ENCODE measurements at regions not wholly inside any gene's neighbourhood (a gene's known extent, or its start where the extent isn't known, plus 50 kb on each side); places are given as distances from the start of the nearest gene placed in this dataset.

DNA sequence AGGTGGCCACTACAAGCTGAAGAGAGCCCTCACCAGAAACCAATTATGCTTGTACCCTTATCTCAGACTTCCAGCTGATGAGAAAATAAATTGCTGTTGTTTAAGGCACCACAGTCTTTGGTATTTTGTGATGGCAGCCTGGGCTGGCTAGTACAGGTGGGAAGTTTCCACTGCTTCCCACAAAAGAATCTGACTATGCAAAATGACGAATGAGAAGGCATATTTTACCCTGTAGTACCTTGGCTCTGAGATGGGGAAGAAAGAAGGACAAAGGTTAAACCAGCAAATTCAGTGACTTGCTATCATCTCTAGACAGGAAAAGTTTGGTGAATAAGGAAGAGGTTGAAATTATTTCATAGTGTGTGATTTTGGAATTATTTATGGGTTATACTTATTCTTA, 112.8 kb upstream of the ELL2 start:
- Histone ChIP-seq H3K9me3 (no peaks in the 10 kb centered on the region), H3K27ac (no peak overlapping the region), H3K36me3 (no peaks in the 10 kb centered on the region), H3K4me3 (no peak overlapping the region), H3K4me1 (no peaks in the 10 kb centered on the region), H3K27me3 (no peaks in the 10 kb centered on the region)
- TF ChIP-seq, protein P1, sequence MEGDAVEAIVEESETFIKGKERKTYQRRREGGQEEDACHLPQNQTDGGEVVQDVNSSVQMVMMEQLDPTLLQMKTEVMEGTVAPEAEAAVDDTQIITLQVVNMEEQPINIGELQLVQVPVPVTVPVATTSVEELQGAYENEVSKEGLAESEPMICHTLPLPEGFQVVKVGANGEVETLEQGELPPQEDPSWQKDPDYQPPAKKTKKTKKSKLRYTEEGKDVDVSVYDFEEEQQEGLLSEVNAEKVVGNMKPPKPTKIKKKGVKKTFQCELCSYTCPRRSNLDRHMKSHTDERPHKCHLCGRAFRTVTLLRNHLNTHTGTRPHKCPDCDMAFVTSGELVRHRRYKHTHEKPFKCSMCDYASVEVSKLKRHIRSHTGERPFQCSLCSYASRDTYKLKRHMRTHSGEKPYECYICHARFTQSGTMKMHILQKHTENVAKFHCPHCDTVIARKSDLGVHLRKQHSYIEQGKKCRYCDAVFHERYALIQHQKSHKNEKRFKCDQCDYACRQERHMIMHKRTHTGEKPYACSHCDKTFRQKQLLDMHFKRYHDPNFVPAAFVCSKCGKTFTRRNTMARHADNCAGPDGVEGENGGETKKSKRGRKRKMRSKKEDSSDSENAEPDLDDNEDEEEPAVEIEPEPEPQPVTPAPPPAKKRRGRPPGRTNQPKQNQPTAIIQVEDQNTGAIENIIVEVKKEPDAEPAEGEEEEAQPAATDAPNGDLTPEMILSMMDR (IDR thresholded peaks at IDR 0.05): no peak
- TF ChIP-seq EP300 (IDR thresholded peaks at IDR 0.05) (no peak), POLR2A (IDR thresholded peaks at IDR 0.05) (no peak)
- no peak for DNase-seq (ENCODE audit: low spot score in 2 of 2)
- WGBS, 2 donors: 85 to 95% methylated on average over 1 of the region's 1 CpG

GRCh38 chr5:96072791-96073165, 111.1 kb upstream of the ELL2 start:
- Histone ChIP-seq H3K9me3 (no peaks in the 10 kb centered on the region), H3K4me3 (no peak overlapping the region), H3K27ac (no peak overlapping the region), H3K27me3 (no peaks in the 10 kb centered on the region), H3K36me3 (no peaks in the 10 kb centered on the region), H3K4me1 (no peaks in the 10 kb centered on the region)
- TF ChIP-seq, protein P1 (IDR thresholded peaks at IDR 0.05): no peak
- TF ChIP-seq EP300 (IDR thresholded peaks at IDR 0.05): no peak
- no peak for TF ChIP-seq POLR2A (IDR thresholded peaks at IDR 0.05)
- 91 to 95% methylated on average over 3 of the region's 3 CpGs for WGBS, 2 donors
- DNase-seq (ENCODE audit: low spot score in 2 of 2): no peak

DNA sequence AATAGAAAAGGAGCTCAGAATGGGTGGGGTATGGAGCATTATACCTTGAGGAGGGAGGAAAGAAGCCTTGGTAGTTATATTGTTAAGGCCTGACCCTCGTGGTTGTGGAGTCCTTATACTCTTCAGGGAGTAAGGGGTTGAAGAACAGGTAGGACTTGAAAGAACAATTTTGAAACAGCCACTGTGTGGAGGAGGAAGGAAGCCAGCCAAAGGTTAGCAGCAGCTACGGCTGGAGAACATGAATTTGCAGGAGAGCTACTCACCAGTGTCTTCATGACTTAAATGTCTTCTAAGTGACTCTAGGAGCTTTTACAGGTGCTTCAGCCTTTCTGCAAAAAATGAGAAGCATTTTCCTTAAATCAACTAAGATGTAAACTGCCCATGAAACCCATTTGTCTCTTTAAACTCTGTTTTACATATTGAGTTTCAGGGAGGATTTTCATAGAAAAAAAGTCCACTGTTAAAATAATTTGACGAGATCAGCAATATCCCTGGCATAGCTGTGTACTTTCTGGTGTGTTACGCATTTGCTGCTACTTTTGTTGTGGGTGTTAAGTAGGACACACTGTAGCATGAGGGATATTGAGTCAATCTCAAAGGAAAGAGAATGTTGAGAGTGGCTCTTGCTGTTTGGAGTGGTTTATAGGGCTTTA, 110.6 kb upstream of the ELL2 start:
- H3K9me3 ChIP-seq: no peaks in the 10 kb centered on the region
- WGBS, 2 donors: 51 to 64% methylated on average over 4 of the region's 4 CpGs
- no peaks in the 10 kb centered on the region for H3K36me3 ChIP-seq
- no peaks in the 10 kb centered on the region for H3K4me1 ChIP-seq
- H3K27me3 ChIP-seq: no peaks in the 10 kb centered on the region
- no peak overlapping the region for H3K4me3 ChIP-seq
- no peak for DNase-seq (ENCODE audit: low spot score in 2 of 2)
- no peak for TF ChIP-seq POLR2A (IDR thresholded peaks at IDR 0.05)
- TF ChIP-seq, protein P1 (IDR thresholded peaks at IDR 0.05): no peak
- no peak for TF ChIP-seq EP300 (IDR thresholded peaks at IDR 0.05)
- no peak overlapping the region for H3K27ac ChIP-seq

DNA sequence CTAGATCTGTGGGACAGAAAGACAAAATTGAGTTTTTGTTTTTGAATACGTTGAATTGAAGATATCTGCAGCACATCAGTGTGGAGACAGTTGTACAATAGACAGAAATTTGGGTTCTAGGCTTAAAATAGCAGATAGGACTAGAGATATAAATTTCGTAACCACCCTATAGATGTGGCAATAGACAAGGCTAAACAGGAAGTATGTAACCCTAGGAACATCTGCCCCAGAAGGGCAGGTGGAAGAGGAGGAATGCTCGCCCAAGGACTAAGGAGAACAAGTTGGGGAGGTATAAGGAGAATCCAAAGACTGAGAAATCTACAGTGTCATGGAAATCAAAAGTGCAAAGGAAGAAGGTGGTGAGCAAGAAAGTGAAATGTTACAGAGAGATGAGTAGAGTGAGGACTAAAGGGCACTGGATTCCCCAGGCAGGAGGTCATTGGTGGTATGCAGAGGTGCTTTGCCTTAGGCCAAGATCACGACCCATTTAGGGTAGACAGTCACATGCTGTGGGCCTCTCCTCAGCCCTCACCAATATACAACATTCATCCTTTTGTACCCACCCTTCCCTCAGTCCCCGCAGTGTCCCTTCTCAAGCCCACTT, 109.1 kb upstream of the ELL2 start:
- WGBS, 2 donors: 82 to 83% methylated on average over 5 of the region's 5 CpGs
- TF ChIP-seq EP300 (IDR thresholded peaks at IDR 0.05): no peak
- TF ChIP-seq, protein P1 (IDR thresholded peaks at IDR 0.05): no peak
- no peak for TF ChIP-seq POLR2A (IDR thresholded peaks at IDR 0.05)

DNA sequence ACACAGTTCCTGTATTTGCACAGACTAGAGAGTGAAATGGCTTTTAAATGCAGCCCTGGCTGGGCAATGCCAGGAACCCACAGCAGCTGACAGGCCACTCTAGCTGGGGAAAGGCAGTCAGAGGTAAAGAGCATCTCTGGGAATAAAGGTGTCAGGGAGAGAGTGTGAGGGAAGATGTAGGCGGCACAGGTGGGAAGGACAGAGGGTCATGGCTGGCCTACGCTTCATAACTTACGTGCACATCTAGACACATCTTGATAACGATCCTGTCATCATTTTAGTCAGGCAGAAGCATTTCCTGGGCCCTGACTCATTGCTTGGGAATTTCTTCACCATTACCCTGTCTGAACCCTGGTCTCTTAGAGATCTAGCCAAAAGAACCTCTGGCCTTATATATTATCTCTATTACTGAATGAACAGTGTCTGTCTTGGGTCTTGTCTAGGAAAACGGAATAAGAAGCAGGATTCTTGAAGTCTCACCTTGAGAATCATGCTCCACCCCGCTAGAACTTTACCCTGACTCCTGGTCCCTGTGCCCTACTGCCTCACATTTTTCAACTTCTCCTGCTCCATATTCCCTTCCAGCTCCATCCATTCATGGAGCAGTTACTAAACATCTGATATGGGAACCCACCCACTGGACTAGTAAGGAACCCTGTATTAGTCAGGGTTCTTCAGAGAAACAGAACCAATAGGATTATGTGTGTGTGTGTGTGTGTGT, 106.4 kb upstream of the ELL2 start:
- Histone ChIP-seq H3K4me3 (no peak overlapping the region), H3K27ac (no peak overlapping the region)
- TF ChIP-seq POLR2A (IDR thresholded peaks at IDR 0.05) (no peak), EP300 (IDR thresholded peaks at IDR 0.05) (no peak)
- TF ChIP-seq, protein P1 (IDR thresholded peaks at IDR 0.05): no peak

More for the DNA sequence above, 109.1 kb upstream of the ELL2 start:
- Histone ChIP-seq H3K27me3 (no peaks in the 10 kb centered on the region), H3K4me3 (no peak overlapping the region), H3K36me3 (no peaks in the 10 kb centered on the region), H3K9me3 (no peaks in the 10 kb centered on the region), H3K27ac (no peak overlapping the region), H3K4me1 (no peaks in the 10 kb centered on the region)
- no peak for DNase-seq (ENCODE audit: low spot score in 2 of 2)

More for the DNA sequence above, 106.4 kb upstream of the ELL2 start:
- no peaks in the 10 kb centered on the region for H3K4me1 ChIP-seq
- H3K27me3 ChIP-seq: no peaks in the 10 kb centered on the region
- no peaks in the 10 kb centered on the region for H3K36me3 ChIP-seq
- DNase-seq (ENCODE audit: low spot score in 2 of 2): no peak
- H3K9me3 ChIP-seq: no peaks in the 10 kb centered on the region
- WGBS, 2 donors: 72% methylated on average over 6 of the region's 6 CpGs

All from tibial nerve (tissue), 4 donors.